ENCODE measurements at regions not wholly inside any gene's neighbourhood (a gene's known extent, or its start where the extent isn't known, plus 50 kb on each side); places are given as distances from the start of the nearest gene placed in this dataset.
"Not testable (repeated sequence)": the region's sequence is repeated elsewhere in the genome, so short reads cannot be mapped to it uniquely, and the experiment has no call there.

DNA sequence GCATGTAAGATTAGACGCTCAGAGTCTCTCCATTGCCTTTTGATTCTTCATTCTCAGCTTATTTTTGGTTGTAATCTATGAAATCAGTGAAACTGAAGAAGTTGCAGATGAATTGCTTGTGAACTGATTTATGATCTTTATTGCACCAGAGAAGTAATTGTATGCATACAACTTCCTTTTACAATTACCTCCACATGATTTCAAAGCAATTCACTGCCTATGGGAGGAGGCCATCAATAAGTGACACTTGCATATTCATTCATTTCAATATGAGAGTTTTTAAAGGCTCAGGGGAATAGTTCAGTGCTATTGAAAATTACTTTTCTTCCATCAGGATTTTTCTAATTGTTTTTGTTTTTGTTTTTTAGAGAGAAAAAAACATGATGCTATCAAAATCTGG, 222.3 kb downstream of the NKX6-1 start:
- no peak for DNase-seq

- DNase-seq: no peak
Observed at GRCh38 chr4:84269536-84270044, 229.5 kb downstream of the NKX6-1 start.

GRCh38 chr4:84264652-84265051, 234.4 kb downstream of the NKX6-1 start:
- no peak for DNase-seq

DNA sequence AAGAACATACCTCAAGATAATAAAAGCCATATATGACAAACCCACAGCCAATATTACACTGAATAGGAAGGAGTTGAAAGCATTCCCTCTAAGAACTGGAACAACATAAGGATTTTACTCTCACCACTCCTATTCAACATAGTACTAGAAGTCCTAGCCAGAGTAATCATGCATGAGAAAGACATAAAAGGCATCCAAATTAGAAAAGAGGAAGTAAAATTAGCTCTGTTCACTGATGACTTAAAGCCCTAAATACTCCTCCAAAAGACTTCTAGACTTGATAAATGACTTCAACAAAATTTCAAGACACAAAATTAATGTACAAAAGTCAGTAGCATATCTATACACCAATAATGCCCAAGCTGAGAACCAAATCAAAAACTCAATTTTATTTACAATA, 235.7 kb downstream of the NKX6-1 start:
- no peak for DNase-seq

GRCh38 chr4:84260495-84260894, 238.6 kb downstream of the NKX6-1 start:
- DNase-seq: no peak

DNA sequence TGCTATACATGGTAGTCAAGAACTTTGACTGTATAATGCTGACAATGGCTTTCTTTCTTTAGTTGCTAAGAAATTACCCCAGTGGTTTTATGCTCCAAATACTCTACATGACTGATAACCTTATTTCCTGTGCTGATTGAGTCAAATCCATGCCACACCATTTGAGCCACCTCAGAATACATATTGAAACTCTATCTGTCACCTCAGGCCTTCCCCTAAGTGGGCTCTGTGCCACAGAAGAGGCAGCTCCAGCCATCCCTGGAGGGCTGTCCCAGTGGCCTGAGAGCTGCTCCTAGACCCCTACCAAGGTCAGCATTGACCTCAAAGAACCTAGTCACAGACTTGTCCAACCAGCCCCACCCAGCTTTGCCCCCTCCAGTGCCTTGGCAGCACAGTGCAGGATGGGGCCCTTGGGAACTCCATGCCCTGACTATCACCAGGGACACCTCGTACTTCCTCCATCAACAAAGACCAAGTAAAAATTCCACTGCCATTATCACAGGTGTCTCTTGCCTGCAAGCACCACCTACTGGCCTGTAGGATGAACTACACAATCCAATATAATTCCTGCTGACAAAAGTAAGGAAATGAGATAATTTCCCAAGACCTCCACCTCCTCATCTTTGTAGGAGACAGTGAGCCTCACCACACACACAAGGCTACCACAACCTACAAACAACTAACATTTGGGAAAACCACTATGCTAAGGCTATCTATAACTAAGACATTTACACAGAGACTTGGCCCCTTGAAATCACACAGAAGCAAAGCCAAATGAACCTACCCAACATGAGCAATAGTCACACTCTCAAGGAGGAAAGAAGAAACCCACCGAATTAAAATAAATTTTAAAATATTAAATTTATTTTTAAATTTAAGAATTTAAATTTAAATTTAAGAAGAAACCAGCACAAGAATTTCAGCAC, 239.9 kb downstream of the NKX6-1 start:
- peak in 1 of 5 experiments; percentile 7 for DNase-seq

DNA sequence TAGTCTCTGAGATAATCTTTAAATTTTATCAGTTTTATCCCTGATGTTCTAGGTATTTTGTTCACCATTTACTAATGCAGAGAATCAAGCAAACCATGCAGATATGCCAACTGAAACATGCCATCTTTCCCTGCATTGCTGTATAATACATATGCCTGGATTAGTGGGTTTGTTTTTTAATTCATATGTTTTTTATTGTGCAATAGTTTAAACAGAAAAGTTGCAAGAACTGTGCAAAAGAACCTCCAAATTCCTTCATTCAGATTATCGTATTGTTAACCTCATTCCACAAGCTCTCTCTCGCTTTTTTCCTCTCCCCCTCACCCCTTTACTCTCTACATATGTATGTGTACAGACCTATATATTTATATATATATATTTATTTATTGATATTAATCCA, 244.6 kb downstream of the NKX6-1 start:
- no peak for DNase-seq

- DNase-seq: no peak
Observed at GRCh38 chr4:84249521-84249920, 249.6 kb downstream of the NKX6-1 start.

GRCh38 chr4:84245042-84245441, 254.1 kb downstream of the NKX6-1 start:
- DNase-seq: not testable (repeated sequence)

DNA sequence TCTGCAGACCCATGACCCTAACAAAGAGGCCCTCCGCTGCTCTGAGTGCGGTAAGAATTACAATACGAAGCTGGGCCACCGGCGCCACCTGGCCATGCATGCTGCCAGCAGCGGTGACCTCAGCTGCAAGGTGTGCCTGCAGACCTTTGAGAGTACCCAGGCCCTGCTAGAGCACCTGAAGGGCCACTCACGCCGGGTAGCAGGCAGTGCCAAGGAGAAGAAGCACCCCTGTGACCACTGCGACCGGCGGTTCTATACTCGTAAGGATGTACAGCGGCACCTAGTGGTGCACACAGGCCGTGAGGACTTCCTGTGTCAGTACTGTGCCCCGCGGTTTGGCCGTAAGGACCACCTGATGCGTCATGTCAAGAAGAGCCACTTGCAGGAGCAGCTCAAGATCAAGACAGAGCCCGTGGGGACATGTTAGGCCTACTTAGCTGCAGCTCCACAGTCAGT, 254.7 kb downstream of the NKX6-1 start:
- not testable (repeated sequence) for DNase-seq

- DNase-seq: no peak
Observed at GRCh38 chr4:84243685-84244084, 255.4 kb downstream of the NKX6-1 start.

GRCh38 chr4:84239278-84239845, 259.7 kb downstream of the NKX6-1 start:
- DNase-seq: no peak

DNA sequence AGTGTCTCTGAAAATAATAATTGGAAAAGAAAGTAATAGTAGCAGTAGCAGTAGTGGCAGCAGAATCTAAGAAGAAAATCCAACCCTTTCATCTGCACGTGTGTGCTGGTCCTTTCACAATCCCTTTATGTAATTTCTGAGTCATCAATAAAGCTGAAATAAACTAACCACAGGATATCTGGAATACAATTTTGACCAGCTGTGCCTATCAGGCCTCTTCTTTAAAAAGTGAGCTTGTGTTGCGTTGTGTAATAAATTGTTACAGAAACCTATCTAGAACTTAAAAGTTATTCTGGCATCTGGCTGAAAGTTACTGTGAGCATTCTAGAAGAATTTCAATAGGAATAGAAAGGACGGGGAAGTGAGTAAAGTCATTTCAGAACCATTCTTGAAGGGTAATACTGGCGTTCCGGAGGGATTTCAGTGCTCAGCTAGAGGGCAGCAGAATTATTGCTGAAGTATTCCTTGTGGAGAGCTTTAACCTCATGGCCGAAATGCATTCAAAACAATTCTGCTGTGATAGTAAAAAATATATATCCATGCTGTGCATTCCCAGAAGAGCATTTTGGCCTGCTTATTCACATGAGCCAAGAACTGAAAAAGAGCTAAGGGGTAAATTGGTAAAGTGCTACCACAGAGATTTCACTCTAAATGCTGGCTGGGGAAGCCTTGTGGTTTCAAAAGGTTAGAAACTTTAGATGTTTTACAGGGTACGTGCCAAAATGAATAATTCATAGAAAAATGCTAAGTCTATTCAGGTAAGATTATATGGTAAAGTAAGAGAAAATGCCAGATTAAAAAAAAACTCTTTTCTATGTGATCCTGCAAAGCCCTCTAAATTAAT, 260.6 kb downstream of the NKX6-1 start:
- no peak for DNase-seq

DNA sequence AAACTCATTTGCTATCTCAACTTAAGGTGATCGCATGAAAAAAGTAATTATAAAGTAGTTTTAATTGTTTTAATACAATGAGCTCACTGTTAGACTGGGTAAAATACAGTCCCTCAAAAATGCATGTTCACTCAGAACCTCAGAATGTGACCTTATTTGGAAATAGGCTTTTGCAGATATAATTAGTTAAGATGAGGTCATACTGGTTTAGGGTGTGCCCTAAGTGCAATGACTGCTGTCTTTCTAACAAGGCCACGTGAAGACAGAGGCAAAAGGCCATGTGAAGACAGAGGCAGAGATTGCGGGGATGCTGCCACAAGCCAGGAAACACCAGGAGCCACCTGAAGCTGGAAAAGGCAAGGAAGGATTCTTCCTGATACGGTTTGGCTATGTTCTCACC, 262.1 kb downstream of the NKX6-1 start:
- DNase-seq: no peak

DNA sequence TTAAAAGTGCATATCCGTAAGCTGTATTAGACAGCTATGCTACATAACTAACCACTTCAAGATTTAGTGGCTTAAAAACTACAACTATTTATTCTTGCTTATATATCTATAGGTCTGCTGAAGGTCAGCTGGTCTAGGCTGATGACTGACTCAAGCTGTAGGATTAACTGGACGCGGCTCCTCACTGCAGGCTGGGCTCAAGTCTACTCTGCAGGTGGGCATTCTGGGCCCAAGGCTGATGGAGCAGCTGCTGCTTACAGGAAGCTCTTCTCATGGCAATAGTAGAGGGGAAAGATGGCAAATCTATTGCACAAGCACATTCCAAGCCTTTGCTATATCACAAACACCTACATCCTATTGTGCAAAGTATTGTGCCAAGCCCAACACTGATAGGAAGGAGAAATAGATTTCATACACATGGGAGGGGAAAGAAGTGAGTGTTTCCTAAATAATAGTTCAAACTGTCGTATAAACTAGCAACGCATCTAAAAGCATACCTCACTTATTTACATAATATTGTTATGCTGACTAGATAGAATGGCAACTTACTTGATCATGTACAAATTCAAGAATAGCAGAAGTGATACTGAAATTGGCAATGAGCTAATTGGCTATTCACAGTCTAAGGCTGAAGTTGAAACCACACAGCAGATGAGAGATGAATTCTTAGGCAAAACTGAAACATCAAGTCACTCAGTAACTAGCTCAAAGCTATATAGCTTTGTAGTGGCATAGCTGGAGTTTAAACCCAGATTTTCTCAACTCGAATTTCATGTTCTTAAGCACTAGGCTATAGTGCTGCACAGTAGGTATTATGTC, 263.8 kb downstream of the NKX6-1 start:
- DNase-seq: no peak

DNA sequence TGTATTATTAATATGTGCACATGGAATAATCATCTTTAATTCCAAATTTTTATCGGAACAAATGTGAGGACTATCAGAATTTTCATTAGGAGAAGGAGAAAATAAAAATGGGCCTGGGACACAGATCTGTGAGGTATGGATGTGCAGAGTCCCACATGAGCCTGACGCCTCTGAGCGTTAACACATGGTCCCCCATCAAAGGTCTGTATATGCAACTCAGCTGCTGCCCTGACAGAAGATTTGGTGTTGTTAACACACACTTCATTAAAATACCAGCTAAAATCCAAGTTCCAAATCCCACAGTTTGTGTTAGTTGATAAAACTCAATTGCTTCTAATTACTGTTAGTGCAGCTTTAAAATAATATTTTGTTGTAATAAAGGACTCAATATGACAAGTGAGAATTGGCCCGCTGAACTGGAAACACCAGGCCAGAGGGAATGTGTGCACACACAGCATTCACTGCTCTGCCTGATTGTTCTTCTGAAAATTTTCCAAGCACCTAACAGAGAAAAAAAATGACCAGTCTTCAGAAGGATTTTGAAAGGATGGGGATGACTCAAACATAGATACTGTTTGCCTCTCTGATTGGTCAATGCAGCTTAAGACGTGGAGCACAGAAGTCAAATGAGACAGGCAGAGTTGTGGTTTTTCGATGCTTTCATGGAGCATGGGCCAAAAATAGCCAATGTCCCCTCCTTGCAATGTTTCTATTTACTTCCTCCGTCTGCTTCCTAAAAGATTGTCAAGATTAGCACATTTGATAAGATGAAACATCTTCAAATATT, 266.6 kb downstream of the NKX6-1 start:
- DNase-seq: no peak

DNA sequence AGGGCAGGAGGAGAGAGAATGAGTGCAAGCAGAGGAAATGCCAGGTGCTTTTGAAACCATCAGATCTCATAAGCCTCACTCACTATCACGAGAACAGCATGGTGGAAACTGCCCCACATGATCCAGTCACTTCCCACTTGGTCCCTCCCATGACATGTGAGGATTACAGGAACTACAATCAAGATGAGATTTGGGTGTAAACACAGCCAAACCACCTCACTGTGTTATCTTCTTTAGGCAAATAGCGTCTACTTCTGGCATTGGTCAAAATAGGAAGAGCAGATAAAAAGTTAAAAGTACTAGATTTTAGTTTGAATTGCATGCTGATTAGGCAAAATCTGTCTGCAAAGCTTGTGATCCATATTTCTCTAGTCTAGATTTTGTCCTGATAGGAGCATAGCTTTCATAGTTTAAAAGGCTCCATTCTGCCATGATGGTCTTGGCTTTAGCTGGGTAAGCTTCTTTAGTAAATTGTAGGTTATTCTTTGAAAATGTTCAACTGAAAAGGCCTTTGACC, 267.5 kb downstream of the NKX6-1 start:
- DNase-seq: no peak

- no peak for DNase-seq
Observed at GRCh38 chr4:84224522-84224921, 274.6 kb downstream of the NKX6-1 start.

GRCh38 chr4:84221704-84222103, 277.4 kb downstream of the NKX6-1 start:
- no peak for DNase-seq

DNA sequence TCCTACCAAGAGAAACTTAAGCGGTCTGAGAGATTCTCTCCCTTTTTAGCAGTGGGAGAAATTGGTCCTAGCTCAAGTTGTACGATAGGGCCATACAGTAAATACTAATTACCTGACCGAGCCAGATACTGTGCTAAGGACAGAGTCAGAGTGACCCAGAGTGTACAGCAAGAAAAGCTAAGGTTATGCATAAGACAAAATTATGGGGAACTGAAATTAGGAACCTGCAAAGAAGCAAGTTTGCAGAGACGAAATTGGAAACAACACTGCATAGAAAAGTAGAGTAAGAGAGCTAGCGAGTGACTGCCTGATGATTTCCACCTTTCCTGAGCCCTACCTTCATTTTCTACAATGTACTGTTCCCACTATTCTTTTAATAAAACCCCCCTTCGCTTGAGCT, 278.1 kb downstream of the NKX6-1 start:
- DNase-seq: no peak

- no peak for DNase-seq
Observed at GRCh38 chr4:84219656-84220055, 279.4 kb downstream of the NKX6-1 start.
